ENCODE measurements at regions not wholly inside any gene's neighbourhood (a gene's known extent, or its start where the extent isn't known, plus 50 kb on each side); places are given as distances from the start of the nearest gene placed in this dataset.

- no peak for DNase-seq
These were observed 121.1 kb downstream of the HGF start for GRCh38 chr7:81648716-81649115.

DNA sequence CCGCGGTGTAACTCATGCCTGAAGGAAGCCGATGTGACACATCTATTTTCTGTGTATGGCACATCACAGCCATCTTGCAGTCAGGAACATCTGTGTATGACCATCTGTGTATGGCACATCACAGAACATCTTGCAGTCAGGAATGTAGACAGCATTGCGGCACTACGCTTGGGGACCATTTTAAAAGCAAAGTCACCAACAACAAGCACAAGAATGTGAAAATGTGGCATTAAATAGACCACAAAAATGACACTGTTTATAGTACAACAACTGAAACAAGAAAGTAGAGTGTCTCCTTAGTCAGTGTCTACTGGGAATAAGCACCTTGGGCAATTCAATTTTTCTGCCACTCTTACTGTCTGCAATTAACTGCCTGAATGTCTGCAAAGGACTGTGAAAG lies 124.4 kb downstream of the HGF start:
- DNase-seq: no peak

DNA sequence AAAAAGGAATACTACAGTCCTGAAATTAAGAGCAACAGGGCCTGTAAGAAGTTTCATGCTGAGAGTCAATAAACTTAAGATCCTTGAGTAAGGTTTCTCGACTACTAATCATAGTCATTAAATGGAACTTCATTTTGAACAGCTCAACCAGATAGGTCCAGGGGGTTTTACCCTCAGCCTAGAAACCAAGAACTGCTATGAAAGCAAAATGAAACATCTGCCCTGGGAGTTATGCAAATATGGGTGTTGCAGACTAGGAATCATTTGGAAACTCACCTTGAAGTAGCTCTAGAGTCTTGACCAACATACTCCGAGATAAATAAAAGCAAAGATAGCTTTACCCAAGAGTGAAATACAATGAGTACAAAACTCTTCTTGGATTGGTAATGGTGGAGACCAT lies 128.0 kb downstream of the HGF start:
- no peak for DNase-seq

- DNase-seq: no peak
These were observed 131.6 kb downstream of the HGF start for GRCh38 chr7:81638198-81638597.

- no peak for DNase-seq
These were observed 132.3 kb downstream of the HGF start for GRCh38 chr7:81637534-81637933.

DNA sequence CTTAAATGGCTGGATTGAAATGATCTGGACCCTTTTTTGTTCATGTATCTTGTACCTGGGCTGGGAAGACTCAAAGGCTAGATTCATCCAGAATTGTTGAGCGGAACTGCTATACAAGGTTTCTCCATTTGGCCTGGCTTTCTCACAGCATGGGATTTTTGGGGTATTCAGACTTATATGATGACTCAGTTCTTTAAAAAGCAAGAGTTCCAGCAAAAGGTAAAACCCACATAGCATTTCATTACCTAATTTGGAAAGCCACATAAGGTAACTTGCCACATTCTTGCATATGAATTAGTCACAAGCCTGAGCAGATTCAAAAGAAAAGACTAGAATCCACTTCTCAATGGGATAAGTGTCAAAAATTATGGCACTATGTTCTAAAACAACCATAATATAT lies 137.4 kb downstream of the HGF start:
- DNase-seq: no peak

DNA sequence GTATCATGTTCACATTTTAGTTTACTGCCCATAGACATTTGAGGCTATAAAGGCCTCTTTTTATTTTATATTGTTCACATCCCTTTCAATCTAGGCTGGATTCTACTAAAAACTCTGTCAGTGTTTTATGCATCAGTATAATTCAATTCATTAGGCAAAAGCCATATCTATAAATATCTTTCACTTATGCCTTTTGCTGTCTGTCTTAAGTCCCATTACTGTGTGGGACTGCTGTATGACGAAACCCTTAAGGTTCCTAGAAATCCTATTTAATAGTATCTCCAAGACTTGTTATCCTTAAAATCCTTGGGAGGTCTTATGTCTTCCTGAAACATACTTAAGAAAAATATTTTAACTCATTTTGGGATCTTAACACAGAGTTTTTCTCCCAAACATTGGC lies 139.2 kb downstream of the HGF start:
- DNase-seq: no peak

DNA sequence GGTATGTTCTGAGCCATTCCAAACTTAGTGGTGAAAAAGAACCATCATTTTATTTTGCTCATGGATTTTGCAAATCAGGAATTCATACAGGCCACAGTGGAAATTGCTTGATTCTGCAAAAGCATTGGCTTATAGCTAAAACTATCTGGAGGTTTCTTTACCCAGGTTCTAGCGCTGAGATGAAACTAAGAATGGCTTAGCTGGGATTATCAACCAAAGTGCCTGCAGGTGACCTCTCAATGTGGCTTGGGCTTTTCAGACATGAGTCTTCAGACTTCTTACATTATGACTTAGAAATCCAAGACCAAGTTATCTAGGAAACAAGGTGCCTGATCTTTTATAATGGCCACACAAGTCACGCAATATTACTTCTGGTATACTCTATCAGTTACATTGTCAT lies 140.1 kb downstream of the HGF start:
- DNase-seq: no peak

DNA sequence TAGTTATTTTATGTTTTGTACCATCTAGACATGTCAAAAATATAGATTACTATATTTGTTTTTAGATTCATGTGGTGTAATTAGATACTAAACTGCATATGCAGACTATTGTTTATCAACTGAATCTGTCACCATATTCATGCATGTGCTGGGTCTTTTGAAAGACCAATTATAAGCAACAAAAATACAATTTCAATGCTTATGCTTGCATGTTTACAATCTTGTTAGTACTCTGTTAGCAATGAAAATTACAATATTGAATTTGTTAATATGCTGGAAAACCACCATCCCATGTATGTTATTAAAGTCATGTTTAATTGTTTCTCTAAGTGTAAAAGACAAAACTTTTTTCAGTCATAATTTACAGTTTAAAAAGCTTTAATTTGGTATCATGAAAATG lies 140.9 kb downstream of the HGF start:
- no peak for DNase-seq

DNA sequence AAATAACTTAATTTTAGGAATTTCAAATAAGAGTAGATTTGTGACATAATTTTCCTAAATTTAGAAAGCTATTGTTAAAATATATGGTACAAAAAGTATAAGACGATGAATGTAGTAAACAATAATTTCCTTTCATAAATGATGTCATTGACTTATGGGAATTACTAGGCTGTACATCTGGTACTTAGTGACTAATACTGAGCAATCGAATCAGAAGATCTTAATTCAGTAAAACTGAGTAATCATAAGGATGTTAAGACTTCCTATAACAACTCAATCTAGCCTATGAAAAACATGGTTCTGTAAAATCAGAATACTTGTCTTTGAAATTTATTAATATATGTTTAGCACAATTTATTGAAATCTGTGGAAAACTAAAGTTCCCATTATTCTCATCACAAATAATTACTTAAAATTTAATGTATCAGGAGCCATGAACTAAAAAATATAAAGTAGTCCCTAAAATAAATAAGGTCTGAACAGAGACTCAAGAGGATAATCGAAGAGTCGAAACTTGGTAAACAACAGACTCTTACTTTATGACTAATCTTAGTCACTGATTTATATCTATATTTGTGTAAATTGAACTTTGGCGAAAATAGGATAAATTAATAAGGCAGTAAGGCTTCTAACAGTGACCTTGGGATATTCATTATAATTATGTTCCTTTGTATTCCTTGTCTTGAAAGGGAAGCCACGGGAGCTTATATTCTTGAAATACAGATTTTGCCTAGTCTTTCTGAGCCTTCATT lies 142.1 kb downstream of the HGF start:
- DNase-seq: no peak

DNA sequence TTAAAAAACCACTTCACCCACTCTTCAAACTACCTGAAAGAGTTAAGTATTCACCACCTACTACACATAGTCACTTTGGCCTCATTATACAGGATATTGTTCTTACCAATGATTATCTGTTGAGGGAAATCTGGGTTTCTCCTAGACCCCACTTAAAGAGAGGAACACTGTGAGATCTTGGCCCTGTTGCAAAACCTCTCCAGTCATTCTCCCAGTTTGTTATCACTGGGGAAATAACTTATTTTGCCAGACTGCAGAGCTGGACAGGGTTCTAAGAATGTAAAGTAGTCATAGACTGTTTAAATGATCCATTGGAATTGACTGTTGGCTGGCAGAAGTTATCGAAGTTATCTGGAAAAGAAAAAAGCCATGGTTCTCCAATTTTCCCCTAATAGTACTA lies 143.8 kb downstream of the HGF start:
- DNase-seq: no peak

DNA sequence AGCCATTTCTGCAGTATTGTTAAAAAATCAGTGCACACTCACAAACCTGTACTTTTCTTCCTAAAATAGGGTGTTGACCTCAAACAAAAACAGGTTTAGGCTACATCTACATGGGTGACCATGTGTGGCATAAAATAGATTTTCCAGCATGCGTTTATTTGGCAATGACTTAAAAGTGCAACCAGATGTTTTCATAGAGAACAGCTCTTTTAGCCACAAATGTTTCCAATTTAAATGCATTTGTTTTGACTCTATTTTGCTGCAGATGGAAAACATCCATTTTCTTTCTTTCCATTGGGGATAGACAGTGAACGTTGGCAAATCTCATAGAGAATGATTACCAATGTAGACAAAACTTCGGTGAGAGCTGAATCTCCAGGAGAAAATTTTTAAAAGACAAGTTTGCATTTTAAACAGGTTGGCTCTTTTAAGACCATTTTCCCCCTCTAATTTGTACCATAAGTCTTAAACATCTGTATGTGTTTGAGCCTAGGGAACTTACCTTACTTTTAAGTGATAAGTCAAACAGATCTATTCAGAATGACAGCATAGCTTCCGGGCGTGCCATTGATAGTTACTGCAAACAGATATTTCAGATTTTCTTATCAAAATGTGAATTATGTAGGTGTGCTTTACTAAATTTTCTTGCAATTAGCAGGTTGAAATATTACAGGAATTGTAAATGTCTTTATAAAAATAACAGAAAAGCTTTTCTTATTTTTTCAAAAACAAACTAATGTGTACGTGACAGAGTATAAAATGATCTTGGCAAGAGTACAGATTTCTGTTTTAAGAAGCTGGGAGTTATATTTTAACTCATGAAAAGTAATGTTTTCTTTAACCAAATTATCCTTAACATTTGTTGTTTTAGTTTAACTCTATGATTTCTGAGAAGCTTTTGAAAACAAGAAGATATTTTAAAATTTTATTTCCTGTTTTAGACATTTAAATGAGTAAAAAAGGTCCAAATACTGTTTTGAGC lies 144.9 kb downstream of the HGF start:
- DNase-seq: no peak

GRCh38 chr7:81624021-81624592 lies 145.7 kb downstream of the HGF start:
- no peak for DNase-seq

DNA sequence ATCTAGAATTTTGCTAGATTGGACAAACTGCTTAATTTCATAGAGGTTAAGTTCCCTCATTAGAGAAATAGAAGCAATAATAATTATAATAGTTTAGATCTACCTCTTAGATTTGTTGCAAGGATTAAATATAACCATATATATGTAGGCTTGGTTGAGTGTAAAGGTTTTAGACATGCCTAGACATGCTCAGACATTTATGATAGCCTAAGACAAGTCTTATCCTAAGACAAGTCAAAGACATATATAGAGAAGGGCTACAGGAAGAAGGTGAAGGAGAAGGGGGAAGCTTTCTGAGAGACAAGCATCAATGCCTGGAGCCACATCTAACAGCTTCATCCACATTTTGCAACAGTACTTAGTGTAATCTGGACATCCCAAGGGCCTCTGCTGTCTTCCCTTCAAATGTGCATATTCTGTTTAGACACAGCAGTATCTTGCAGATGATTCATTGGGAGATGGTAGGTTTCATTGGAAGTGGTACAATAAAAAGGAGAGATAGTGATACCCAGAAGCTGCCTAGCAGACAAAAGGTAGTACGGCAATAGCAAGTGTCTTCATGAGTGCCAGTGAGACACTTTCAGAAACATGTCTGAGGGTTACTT lies 146.5 kb downstream of the HGF start:
- no peak for DNase-seq

GRCh38 chr7:81621893-81622292 lies 148.0 kb downstream of the HGF start:
- no peak for DNase-seq

DNA sequence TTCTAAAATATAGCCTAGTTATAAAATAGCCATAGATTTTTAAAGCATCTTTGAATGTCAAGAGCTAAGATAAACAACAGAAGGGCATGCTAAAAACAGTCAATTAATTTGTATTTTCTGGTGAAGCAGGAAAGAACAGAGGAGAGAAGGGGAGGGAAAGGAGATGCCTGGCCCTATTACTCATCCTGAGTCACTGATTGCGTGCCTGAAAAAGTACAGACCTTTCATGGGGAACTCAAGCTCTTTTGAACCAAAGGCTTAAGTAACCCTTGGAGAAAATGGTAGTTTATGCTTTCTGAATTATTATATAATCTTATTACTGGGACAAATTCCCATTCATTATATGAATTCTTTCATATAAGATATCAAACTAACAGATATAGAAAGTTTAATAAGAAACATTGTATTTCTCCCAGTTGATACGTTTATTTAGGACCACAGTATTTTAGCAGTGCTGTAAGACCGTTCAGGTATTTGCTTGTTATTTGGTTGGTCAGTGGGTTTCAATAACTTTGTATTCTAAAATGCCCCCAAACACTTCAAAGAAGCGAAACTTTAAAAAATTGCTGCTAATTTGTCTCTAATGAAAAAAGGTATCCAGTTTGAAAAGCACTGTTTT lies 151.3 kb downstream of the HGF start:
- DNase-seq: no peak

DNA sequence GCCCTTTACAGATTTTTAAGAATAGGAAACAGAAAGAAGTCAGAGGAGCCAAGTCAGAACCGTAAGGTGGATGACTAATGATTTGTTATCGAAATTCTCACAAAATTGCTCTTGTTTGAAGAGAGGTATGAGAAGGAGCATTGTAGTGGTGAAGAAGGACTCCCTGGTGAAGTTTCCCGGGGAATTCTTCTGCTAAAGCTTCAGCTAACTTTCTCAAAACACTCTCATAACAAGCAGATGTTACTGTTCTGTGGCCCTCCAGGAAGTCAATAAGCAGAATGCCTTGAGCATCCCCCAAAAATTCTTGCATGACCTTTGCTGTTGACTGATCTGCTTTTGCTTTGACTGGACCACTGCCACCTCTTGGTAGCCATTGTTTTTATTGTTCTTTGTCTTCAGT lies 152.9 kb downstream of the HGF start:
- DNase-seq: no peak

DNA sequence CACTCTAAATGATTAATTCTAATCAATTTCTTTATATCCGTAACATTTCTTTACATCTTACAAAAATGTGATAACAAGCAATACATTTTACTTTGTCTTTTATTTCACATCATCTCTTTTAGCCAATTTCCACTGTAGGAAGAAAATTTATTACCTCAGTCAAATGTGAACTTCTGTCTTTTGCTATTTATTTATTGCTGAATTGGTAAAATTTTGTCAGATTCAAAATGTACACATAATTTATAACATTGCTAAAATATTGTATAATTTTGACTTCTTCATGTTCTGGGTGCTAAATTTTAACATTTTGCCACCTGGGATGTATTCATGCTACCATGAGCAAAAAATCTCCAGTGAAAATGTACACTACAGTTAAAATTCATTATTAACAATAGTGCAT lies 158.0 kb downstream of the HGF start:
- DNase-seq: no peak

GRCh38 chr7:81611040-81611439 lies 158.8 kb downstream of the HGF start:
- no peak for DNase-seq

- DNase-seq: no peak
These were observed 161.0 kb downstream of the HGF start for GRCh38 chr7:81608748-81609382.

GRCh38 chr7:81607987-81608386 lies 161.9 kb downstream of the HGF start:
- no peak for DNase-seq

GRCh38 chr7:81606078-81606863 lies 163.6 kb downstream of the HGF start:
- no peak for DNase-seq

All from NCI-H774 (cell line).